Astrocyte (in vitro differentiated cells and primary cell): ENCODE measurements at regions not wholly inside any gene's neighbourhood (a gene's known extent, or its start where the extent isn't known, plus 50 kb on each side); places are given as distances from the start of the nearest gene placed in this dataset.

Experiments
- CTCF ChIP-seq: IDR thresholded peaks from 2 replicates; pipeline ENCODE4 v1.5.1; 2011; ENCODE audit warnings: low read depth, mild to moderate bottlenecking, inconsistent platforms, low read length, moderate library complexity; ENCODE audit not compliant: insufficient read depth
- EZH2 ChIP-seq: IDR thresholded peaks from 2 replicates; pipeline ENCODE4 v1.6.1; 2012; ENCODE audit warnings: mild to moderate bottlenecking, low read length, inconsistent platforms; ENCODE audit not compliant: insufficient read depth

GRCh38 chr5:173809014-173809413, 79.1 kb upstream of the CPEB4 start:
- no peak for TF ChIP-seq CTCF
- no peak for TF ChIP-seq EZH2
